HepG2 (cell line): ENCODE measurements at regions not wholly inside any gene's neighbourhood (a gene's known extent, or its start where the extent isn't known, plus 50 kb on each side); places are given as distances from the start of the nearest gene placed in this dataset.
A peak's percentile ranks its signal among the peaks of the same experiment; 100 is the strongest.

Experiments used
- ATAC-seq: fragments of 200-7000 bp; cut with Tn5 transposase; 3 replicates; pipeline ENCODE4 v1.9.1; 2020; ENCODE audit warnings: mild to moderate bottlenecking, moderate library complexity
- BruUV-seq: library from RNA; stranded (reverse); fragments of 400-500 nt; replicated peaks from 2 replicates; lab custom pipeline; 2021; lab: Mats Ljungman, UMichigan
- CTCF ChIA-PET: fragments of 300-600 bp; formaldehyde crosslinking; extraction: SDS; loops from one replicate; lab custom pipeline; 2021; ENCODE audit warnings: low total read pairs, inconsistent platforms, low intra/inter-chr PET ratio; lab: Yijun Ruan, JAX
- POLR2A ChIA-PET: fragments of 350-600 bp; sonication (Branson Sonifier 250); formaldehyde crosslinking; loops from one replicate; lab custom pipeline; 2020; ENCODE audit warnings: antibody characterized with exemption, inconsistent platforms; lab: Yijun Ruan, JAX
- DNase-seq: peaks from one replicate; pipeline ENCODE4 v3.0.0-alpha.2; 2015; ENCODE audit warnings: low spot score
- FAIRE-seq: peaks from 3 replicates; lab custom pipeline; 2011; peaks lifted over from hg19 to GRCh38; lab: Jason Lieb, UNC
- H2AFZ ChIP-seq: one replicate; pipeline ENCODE4 v1.6.1; 2011; ENCODE audit warnings: low read length, inconsistent platforms
- H3K27ac ChIP-seq: fragments of 300-600 bp; 3 replicates; pipeline ENCODE4 v1.8.0; 2011; ENCODE audit warnings: mixed run types, mild to moderate bottlenecking, mixed read lengths, low read length, inconsistent platforms; ENCODE audit not compliant: insufficient read depth; ENCODE audit errors: extremely low read length
- H3K27me3 ChIP-seq, 2 experiments: fragments of 200-600 bp in 1 of 2; 2 replicates in 1 of 2; 3 replicates in 1 of 2; pipeline versions ENCODE4 v1.6.0 to v1.8.0; 2011; ENCODE audit warnings: low read length in 2 of 2, mild to moderate bottlenecking in 2 of 2, moderate library complexity in 2 of 2, inconsistent platforms in 1 of 2; ENCODE audit not compliant: insufficient read depth in 2 of 2, control insufficient read depth in 1 of 2
- H3K36me3 ChIP-seq, 2 experiments: fragments of 200-600 bp in 1 of 2; replicated peaks in 1 of 2; 2 replicates in 1 of 2; 3 replicates in 1 of 2; pipeline versions ENCODE4 v1.5.1 to v1.8.0; 2011; ENCODE audit warnings: low read length in 2 of 2, inconsistent platforms in 1 of 2; ENCODE audit not compliant: insufficient read depth in 2 of 2, control insufficient read depth in 1 of 2
- H3K4me1 ChIP-seq: 2 replicates; pipeline ENCODE4 v1.5.1; 2012; ENCODE audit warnings: low read length, inconsistent platforms; ENCODE audit not compliant: insufficient read depth
- H3K4me2 ChIP-seq: 2 replicates; pipeline ENCODE4 v1.6.0; 2011; ENCODE audit warnings: low read depth, low read length, inconsistent platforms
- H3K4me3 ChIP-seq, 3 experiments: fragments of 200-600 bp in 1 of 3; sonication (generic), shearing (Covaris generic) in 1 of 3; replicated peaks in 1 of 3; 2 replicates each; pipeline ENCODE4 v1.5.1; 2011 to 2016; ENCODE audit warnings: low read length in 3 of 3, inconsistent platforms in 2 of 3, low read depth in 2 of 3, mild to moderate bottlenecking in 2 of 3, control low read depth in 1 of 3, mixed read lengths in 1 of 3; ENCODE audit not compliant: insufficient read depth in 1 of 3
- H3K79me2 ChIP-seq: one replicate; pipeline ENCODE4 v1.6.1; 2011; ENCODE audit warnings: low read length, inconsistent platforms; ENCODE audit not compliant: insufficient read depth
- H3K9ac ChIP-seq: 2 replicates; pipeline ENCODE4 v1.6.0; 2011; ENCODE audit warnings: mild to moderate bottlenecking, low read depth, low read length, inconsistent platforms; ENCODE audit not compliant: insufficient read depth
- H3K9me3 ChIP-seq: 2 replicates; pipeline ENCODE4 v1.5.1; 2012; ENCODE audit warnings: mild to moderate bottlenecking, low read length
- H4K20me1 ChIP-seq: 2 replicates; pipeline ENCODE4 v1.6.0; 2011; ENCODE audit warnings: inconsistent platforms, mild to moderate bottlenecking, low read length, moderate library complexity; ENCODE audit not compliant: insufficient read depth
- GABPB1 ChIP-seq: IDR thresholded peaks from 2 replicates; pipeline ENCODE4 v1.6.1; 2016; ENCODE audit warnings: mild to moderate bottlenecking, missing genetic modification reagents, moderate library complexity, missing compliant biosample characterization
- IRX3 ChIP-seq: sonication (generic); formaldehyde crosslinking; IDR thresholded peaks from 2 replicates; pipeline ENCODE4 v1.8.1; 2023; ENCODE audit warnings: mild to moderate bottlenecking, low read depth, missing genetic modification reagents, borderline replicate concordance
- MAFF ChIP-seq: IDR thresholded peaks from 2 replicates; pipeline ENCODE4 v1.6.1; 2011; ENCODE audit warnings: low read depth, low read length, improper control_type of control experiment
- MAFK ChIP-seq, 2 experiments: IDR thresholded peaks in 1 of 2; conservative IDR thresholded peaks in 1 of 2; 2 replicates each; pipeline ENCODE4 v1.6.1; 2011; ENCODE audit warnings: improper control_type of control experiment in 2 of 2, low read length in 2 of 2
- NPAS2 ChIP-seq: sonication (generic); formaldehyde crosslinking; IDR thresholded peaks from 2 replicates; pipeline ENCODE4 v1.8.0; 2022; ENCODE audit warnings: mild to moderate bottlenecking, missing genetic modification reagents, borderline replicate concordance
- TEF ChIP-seq: sonication (generic); formaldehyde crosslinking; IDR thresholded peaks from 2 replicates; pipeline ENCODE4 v1.5.0; 2020; ENCODE audit warnings: missing genetic modification reagents
- WGBS: methylation state at CpG from one replicate; pipeline ENCODE4 v1.1.6; 2017; ENCODE audit warnings: low lambda C conversion rate; 5-methylcytosine and 5-hydroxymethylcytosine counted together
- in situ Hi-C: cut with HindIII; loops from 2 replicates; pipeline ENCODE4 v1.10.0; 2017; ENCODE audit warnings: low pct_unique_long_range_greater_than_20kb; ENCODE audit not compliant: extremely low pct_ligation_motif_present
- intact Hi-C: fragments of 100-400 bp; cut with micrococcal nuclease; formaldehyde crosslinking; loops from one replicate; pipeline ENCODE4 v1.10.0; 2022; ENCODE audit not compliant: unreplicated experiment

GRCh38 chr3:64805978-64806377 is 118.2 kb upstream of the ADAMTS9 start:
- DNase-seq (no peak), FAIRE-seq (no peak), ATAC-seq (no peak)
- no peak overlapping the region for H3K4me3 ChIP-seq
- no peak overlapping the region for H3K4me2 ChIP-seq
- no peaks in the 10 kb centered on the region for H3K79me2 ChIP-seq
- H3K36me3 ChIP-seq = no peaks in the 10 kb centered on the region
- H3K27ac ChIP-seq = no peak overlapping the region
- no peaks in the 10 kb centered on the region for H3K4me1 ChIP-seq
- no TSS peak for BruUV-seq
- no peaks in the 10 kb centered on the region for H3K9me3 ChIP-seq
- 0 out of 5 replicates have a peak, but pooled peaks cover 0 to 4% of the 10 kb centered on the region in 2 experiments for H3K27me3 ChIP-seq
- in situ Hi-C loops = no loop called here
- WGBS = 39% methylated on average over 2 of the region's 2 CpGs
- H2AFZ ChIP-seq = no peak overlapping the region
- ChIA-PET POLR2A (no interaction called here), CTCF (no interaction called here)
- intact Hi-C loops = no loop called here
- peak; percentile 88 to 96 for TF ChIP-seq MAFK (conservative IDR thresholded peaks at IDR 0.05 in 1 of 2, IDR thresholded peaks at IDR 0.05 in 1 of 2; ENCODE audit: low read length in 2 of 2)
- TF ChIP-seq MAFF = peak; percentile 93
- no peak for TF ChIP-seq GABPB1 (CRISPR knock-in tag)
- no peak overlapping the region for H3K9ac ChIP-seq
- H4K20me1 ChIP-seq = no peaks in the 10 kb centered on the region

GRCh38 chr3:64805248-64805647 is 117.4 kb upstream of the ADAMTS9 start:
- Histone ChIP-seq H3K9ac (no peak overlapping the region), H3K4me2 (no peak overlapping the region), H3K79me2 (no peaks in the 10 kb centered on the region), H3K27me3 (0 out of 5 replicates have a peak, but pooled peaks cover 0 to 4% of the 10 kb centered on the region in 2 experiments), H3K4me3 (no peak overlapping the region), H3K9me3 (no peaks in the 10 kb centered on the region), H3K27ac (no peak overlapping the region), H4K20me1 (no peaks in the 10 kb centered on the region), H3K36me3 (no peaks in the 10 kb centered on the region), H3K4me1 (no peaks in the 10 kb centered on the region), H2AFZ (no peak overlapping the region)
- in situ Hi-C loops = no loop called here
- no TSS peak for BruUV-seq
- ChIA-PET CTCF (no interaction called here), POLR2A (no interaction called here)
- TF ChIP-seq NPAS2 (CRISPR knock-in tag) (no peak), TEF (CRISPR knock-in tag) (no peak), IRX3 (CRISPR knock-in tag) (no peak)
- WGBS = 73% methylated on average over 2 of the region's 2 CpGs
- no peak for DNase-seq
- FAIRE-seq = no peak
- intact Hi-C loops = no loop called here
- no peak for ATAC-seq
